Pancreas (tissue), 10 donors: ENCODE measurements at regions not wholly inside any gene's neighbourhood (a gene's known extent, or its start where the extent isn't known, plus 50 kb on each side); places are given as distances from the start of the nearest gene placed in this dataset.
"Not testable (repeated sequence)": the region's sequence is repeated elsewhere in the genome, so short reads cannot be mapped to it uniquely, and the experiment has no call there.

Experiments used
- ATAC-seq, 4 donors: fragments of 200-7000 bp; cut with Tn5 transposase; one replicate each; pipeline versions ENCODE4 v1.8.0 to v1.9.1; 2020; ENCODE audit warnings: mild to moderate bottlenecking in 4 of 4, moderate library complexity in 4 of 4
- DNase-seq, 6 donors: peaks; one replicate each; pipeline ENCODE4 v3.0.0-alpha.2; 2020
- FAIRE-seq: peaks from 2 replicates; lab custom pipeline; 2012; peaks lifted over from hg19 to GRCh38; lab: Jason Lieb, UNC
- H3K27ac ChIP-seq, 4 donors: fragments of 200-600 bp; sonication (generic); 1 replicate in 3 of 4; 2 replicates in 1 of 4; pipeline versions ENCODE4 v1.5.0 to v1.8.0; 2020
- H3K27me3 ChIP-seq, 4 donors: fragments of 200-600 bp; one replicate each; pipeline ENCODE4 v1.8.0; 2021
- H3K36me3 ChIP-seq, 3 donors: fragments of 200-600 bp; sonication (generic) in 1 of 3; one replicate each; pipeline versions ENCODE4 v1.5.0 to v1.8.0; 2020 to 2021
- H3K4me1 ChIP-seq, 3 donors: fragments of 200-600 bp; one replicate each; pipeline ENCODE4 v1.8.0; 2021
- H3K4me3 ChIP-seq, 4 donors: fragments of 200-600 bp; sonication (generic) in 2 of 4; one replicate each; pipeline versions ENCODE4 v1.5.0 to v1.8.0; 2020 to 2021
- H3K9me3 ChIP-seq, 4 donors: fragments of 200-600 bp; one replicate each; pipeline ENCODE4 v1.8.0; 2021
- WGBS, 2 donors: extraction: QIAGEN DNeasy Blood & Tissue Kit; methylation state at CpG; one replicate each; pipeline ENCODE4 v1.1.7; 2013; 5-methylcytosine and 5-hydroxymethylcytosine counted together
- intact Hi-C, 3 donors: fragments of 100-400 bp; cut with DNase I; formaldehyde crosslinking; loops; one replicate each; pipeline versions ENCODE4 v1.11.1 to v1.14.2; 2022
- TF ChIP-seq, protein P1 (sequence below), 4 donors: fragments of 200-600 bp; sonication (generic) in 3 of 4; IDR thresholded peaks; one replicate each; pipeline versions ENCODE4 v1.5.0 to v1.8.0; 2021; ENCODE audit warnings: antibody characterized with exemption in 4 of 4
- donor health status: healthy with polysubstance abuse.
- donor health status: DM: no; HTN: no; CAD: no; lungs with moderate emphysema.
- donor health status: DM: no; HTN: no; CAD: no.
- donor health status: control.
- donor health status: control.
- donor health status: Bipolar disorder and iron deficiency.
- donor health status: DM: yes; HTN: yes; CAD: no.
- donor health status: DM: no; HTN: no; CAD: no.
- donor health status: DM: no; HTN: no; CAD: no.
- donor health status: DM: yes; HTN: yes; CAD: no.

DNA sequence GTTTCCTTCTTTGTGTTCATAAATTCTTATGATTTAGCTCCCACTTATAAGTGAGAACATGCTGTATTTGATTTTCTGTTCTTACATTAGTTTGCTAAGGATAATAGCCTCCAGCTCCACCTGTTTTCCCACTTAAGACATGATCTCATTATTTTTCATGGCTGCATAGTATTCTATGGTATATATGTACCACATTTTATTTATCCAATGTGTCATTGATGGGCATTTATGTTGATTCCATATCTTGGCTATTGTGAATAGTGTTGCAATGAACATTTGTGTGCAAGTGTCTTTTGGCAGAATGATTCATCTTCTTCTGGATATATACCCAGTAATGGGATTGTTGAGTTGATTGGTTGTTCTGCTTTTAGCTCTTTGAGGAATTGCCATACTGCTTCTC is 1234.8 kb downstream of the ADGRL3 start:
- no peaks in the 10 kb centered on the region for H3K27me3 ChIP-seq
- no peaks in the 10 kb centered on the region for H3K36me3 ChIP-seq
- H3K9me3 ChIP-seq: no peaks in the 10 kb centered on the region
- intact Hi-C loops: no loop called here
- TF ChIP-seq, protein P1, sequence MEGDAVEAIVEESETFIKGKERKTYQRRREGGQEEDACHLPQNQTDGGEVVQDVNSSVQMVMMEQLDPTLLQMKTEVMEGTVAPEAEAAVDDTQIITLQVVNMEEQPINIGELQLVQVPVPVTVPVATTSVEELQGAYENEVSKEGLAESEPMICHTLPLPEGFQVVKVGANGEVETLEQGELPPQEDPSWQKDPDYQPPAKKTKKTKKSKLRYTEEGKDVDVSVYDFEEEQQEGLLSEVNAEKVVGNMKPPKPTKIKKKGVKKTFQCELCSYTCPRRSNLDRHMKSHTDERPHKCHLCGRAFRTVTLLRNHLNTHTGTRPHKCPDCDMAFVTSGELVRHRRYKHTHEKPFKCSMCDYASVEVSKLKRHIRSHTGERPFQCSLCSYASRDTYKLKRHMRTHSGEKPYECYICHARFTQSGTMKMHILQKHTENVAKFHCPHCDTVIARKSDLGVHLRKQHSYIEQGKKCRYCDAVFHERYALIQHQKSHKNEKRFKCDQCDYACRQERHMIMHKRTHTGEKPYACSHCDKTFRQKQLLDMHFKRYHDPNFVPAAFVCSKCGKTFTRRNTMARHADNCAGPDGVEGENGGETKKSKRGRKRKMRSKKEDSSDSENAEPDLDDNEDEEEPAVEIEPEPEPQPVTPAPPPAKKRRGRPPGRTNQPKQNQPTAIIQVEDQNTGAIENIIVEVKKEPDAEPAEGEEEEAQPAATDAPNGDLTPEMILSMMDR (IDR thresholded peaks at IDR 0.05): no peak
- no peaks in the 10 kb centered on the region for H3K4me1 ChIP-seq
- FAIRE-seq: no peak
- no peak overlapping the region for H3K27ac ChIP-seq
- no peak for DNase-seq
- no peak overlapping the region for H3K4me3 ChIP-seq
- ATAC-seq: no peak

DNA sequence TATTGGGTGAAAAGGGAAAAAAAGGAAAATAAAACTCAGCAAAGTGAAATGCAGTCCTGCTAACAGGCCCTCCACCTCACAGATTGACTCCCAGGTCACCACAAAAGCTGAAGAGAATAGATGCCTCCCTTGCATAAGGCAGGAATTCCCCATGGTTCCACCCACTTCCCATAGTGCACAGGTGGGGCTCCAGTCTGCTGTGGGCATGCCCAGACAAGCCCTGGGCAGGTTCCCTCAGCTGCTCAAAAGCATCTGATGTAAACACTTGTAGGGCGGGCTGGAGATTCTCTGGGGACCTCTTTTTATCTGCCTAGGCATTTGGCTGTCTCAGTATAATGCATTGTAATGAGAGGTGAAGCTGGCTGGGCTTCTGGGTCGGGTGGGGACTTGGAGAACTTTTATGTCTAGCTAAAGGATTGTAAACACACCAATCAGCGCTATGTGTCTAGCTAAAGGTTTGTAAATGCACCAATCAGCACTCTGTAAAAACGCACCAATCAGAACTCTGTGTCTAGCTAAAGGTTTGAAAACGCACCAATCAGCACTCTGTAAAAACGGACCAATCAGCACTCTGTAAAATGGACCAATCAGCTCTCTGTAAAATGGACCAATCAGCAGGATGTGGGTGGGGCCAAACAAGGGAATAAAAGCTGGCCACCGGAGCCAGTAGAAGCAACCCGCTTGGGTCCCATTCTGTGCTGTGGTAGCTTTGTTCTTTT is 1231.5 kb downstream of the ADGRL3 start:
- ATAC-seq, H3K4me1 ChIP-seq, H3K27me3 ChIP-seq, H3K36me3 ChIP-seq, H3K9me3 ChIP-seq, H3K4me3 ChIP-seq, FAIRE-seq, DNase-seq, intact Hi-C loops, H3K27ac ChIP-seq: not testable (repeated sequence)
- WGBS, 2 donors: 61 to 64% methylated on average over 8 of the region's 8 CpGs

DNA sequence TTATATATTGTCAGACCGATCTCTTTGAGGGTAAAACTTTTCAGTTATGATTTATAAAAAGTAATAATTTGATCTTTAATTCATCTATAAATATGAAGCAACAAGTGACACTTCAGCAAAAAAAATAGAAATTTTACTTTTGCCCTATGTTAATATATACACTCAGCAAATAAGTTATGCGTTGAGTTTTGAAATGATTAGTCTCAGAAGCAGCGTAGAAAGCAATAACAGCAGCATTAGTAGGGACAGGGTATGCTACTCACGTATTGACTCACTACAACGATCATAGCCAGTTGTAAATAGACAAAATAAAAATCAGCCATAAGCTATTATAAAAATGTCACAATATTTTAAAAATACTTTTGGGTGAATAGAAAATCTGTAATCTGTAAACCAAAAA is 1229.2 kb downstream of the ADGRL3 start:
- no peak for FAIRE-seq
- intact Hi-C loops: no loop called here
- no peaks in the 10 kb centered on the region for H3K27me3 ChIP-seq
- WGBS, 2 donors: 57 to 68% methylated on average over 5 of the region's 5 CpGs
- no peak overlapping the region for H3K27ac ChIP-seq
- TF ChIP-seq, protein P1 (IDR thresholded peaks at IDR 0.05): no peak
- no peak for ATAC-seq
- no peak for DNase-seq
- no peaks in the 10 kb centered on the region for H3K4me1 ChIP-seq
- H3K36me3 ChIP-seq: no peaks in the 10 kb centered on the region
- no peaks in the 10 kb centered on the region for H3K9me3 ChIP-seq
- H3K4me3 ChIP-seq: no peak overlapping the region

DNA sequence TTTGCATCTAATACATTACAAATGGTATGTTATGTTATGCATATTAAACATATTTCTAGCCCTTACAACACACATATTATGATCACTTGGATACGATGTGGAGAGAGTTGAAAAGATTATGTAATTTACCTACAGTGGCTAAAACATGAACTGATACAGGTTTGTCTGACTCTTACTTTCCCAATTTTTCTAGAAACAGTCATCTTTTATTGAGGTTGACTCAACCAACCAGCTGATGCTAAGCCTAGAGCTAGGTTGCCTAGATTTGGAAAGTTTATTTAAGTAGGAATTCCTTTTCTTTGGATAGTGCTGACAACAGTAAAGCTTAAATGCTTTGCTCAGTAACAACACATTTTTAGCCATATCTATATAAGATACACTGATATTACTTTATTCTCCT is 1215.1 kb downstream of the ADGRL3 start:
- no peaks in the 10 kb centered on the region for H3K9me3 ChIP-seq
- WGBS, 2 donors: 42 to 61% methylated on average over 1 of the region's 1 CpG
- no peak for DNase-seq
- FAIRE-seq: no peak
- no peaks in the 10 kb centered on the region for H3K4me1 ChIP-seq
- no peak overlapping the region for H3K4me3 ChIP-seq
- H3K27ac ChIP-seq: no peak overlapping the region
- intact Hi-C loops: no loop called here
- no peaks in the 10 kb centered on the region for H3K36me3 ChIP-seq
- no peak for ATAC-seq
- no peaks in the 10 kb centered on the region for H3K27me3 ChIP-seq
- TF ChIP-seq, protein P1 (IDR thresholded peaks at IDR 0.05): no peak

DNA sequence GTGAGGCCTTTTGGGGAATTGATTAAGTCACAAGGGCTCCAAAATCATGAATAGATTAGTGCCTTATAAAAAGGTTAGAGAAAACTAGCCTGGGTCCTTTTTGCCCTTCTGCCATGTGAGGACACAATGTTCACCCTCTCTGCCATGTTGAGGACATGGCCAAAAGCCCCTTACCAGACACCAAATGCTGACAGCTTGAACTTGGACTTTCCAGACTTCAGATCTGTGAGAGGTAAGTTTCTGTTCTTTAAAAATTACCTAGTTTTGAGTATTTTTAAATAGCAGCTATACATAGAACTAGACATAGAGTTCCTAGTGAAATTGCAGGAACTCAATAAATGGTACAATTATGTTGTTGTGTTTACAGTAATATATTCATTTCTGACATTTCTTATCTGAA is 1214.4 kb downstream of the ADGRL3 start:
- Histone ChIP-seq H3K4me3 (no peak overlapping the region), H3K9me3 (no peaks in the 10 kb centered on the region), H3K36me3 (no peaks in the 10 kb centered on the region), H3K27me3 (no peaks in the 10 kb centered on the region), H3K4me1 (no peaks in the 10 kb centered on the region), H3K27ac (no peak overlapping the region)
- FAIRE-seq: no peak
- DNase-seq: no peak
- no peak for ATAC-seq
- intact Hi-C loops: no loop called here
- TF ChIP-seq, protein P1 (IDR thresholded peaks at IDR 0.05): no peak
